ENCODE measurements at regions not wholly inside any gene's neighbourhood (a gene's known extent, or its start where the extent isn't known, plus 50 kb on each side); places are given as distances from the start of the nearest gene placed in this dataset.

DNA sequence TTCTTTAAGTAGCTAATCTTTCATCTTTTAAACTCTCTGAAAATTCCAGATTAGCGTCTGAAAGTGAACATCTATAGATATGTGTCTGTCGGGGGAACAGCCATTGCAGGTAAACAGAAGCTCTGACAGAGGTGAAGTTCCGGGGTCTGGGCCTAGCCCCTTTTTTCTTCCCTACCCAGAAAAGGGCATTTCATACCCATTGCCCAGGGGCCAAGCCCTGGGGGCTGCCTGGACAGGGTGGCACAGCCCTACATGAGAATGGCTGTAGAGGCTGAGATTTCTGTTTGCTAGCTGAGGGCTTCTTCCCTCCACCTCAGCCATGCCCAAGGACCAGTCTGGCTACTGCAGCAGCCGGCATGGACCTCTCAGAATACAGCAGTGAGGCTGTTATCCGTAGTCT, 327.0 kb upstream of the PLET1 start:
- no peaks in the 10 kb centered on the region for H3K36me3 ChIP-seq (ENCODE audit: control insufficient read depth in 2 of 2, extremely low read depth in 1 of 2, insufficient read depth in 2 of 2, low read length in 2 of 2)
- no peaks in the 10 kb centered on the region for H3K9me1 ChIP-seq (replicated peaks; ENCODE audit: control insufficient read depth, extremely low read depth, insufficient read depth, low read length)
- FAIRE-seq (no peak), DNase-seq (ENCODE audit: low read depth, low spot score) (no peak)
- H3K4me1 ChIP-seq (ENCODE audit: control insufficient read depth, extremely low read depth, insufficient read depth, low read length): no peaks in the 10 kb centered on the region
- H3K4me3 ChIP-seq (replicated peaks in 1 of 3; ENCODE audit: insufficient read depth in 1 of 3, low read depth in 1 of 3, low read length in 3 of 3): no peak overlapping the region
- BruUV-seq (replicated peaks): no TSS peak
- no peaks in the 10 kb centered on the region for H3K9me3 ChIP-seq (replicated peaks; ENCODE audit: control insufficient read depth, insufficient read depth, low read length)
- no peak overlapping the region for H2AFZ ChIP-seq (ENCODE audit: low read depth, low read length)
- TF ChIP-seq JUN (IDR thresholded peaks at IDR 0.05; ENCODE audit: borderline replicate concordance, insufficient read depth, insufficient read length, low read depth) (no peak), FOS (IDR thresholded peaks at IDR 0.05; ENCODE audit: borderline replicate concordance, insufficient read depth, low read length) (no peak), GATA2 (IDR thresholded peaks at IDR 0.05; ENCODE audit: insufficient read depth, insufficient read length, low read depth, low read length) (no peak), POLR2A (IDR thresholded peaks at IDR 0.05; ENCODE audit: low read depth, low read length) (no peak), EZH2 (IDR thresholded peaks at IDR 0.05; ENCODE audit: borderline replicate concordance, low read depth, low read length, severe bottlenecking) (no peak), POLR2AphosphoS5 (IDR thresholded peaks at IDR 0.05; ENCODE audit: insufficient read depth, low read depth, low read length) (no peak), MYC (IDR thresholded peaks at IDR 0.05; ENCODE audit: low read depth, low read length) (no peak)
- TF ChIP-seq, protein P1, sequence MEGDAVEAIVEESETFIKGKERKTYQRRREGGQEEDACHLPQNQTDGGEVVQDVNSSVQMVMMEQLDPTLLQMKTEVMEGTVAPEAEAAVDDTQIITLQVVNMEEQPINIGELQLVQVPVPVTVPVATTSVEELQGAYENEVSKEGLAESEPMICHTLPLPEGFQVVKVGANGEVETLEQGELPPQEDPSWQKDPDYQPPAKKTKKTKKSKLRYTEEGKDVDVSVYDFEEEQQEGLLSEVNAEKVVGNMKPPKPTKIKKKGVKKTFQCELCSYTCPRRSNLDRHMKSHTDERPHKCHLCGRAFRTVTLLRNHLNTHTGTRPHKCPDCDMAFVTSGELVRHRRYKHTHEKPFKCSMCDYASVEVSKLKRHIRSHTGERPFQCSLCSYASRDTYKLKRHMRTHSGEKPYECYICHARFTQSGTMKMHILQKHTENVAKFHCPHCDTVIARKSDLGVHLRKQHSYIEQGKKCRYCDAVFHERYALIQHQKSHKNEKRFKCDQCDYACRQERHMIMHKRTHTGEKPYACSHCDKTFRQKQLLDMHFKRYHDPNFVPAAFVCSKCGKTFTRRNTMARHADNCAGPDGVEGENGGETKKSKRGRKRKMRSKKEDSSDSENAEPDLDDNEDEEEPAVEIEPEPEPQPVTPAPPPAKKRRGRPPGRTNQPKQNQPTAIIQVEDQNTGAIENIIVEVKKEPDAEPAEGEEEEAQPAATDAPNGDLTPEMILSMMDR (IDR thresholded peaks at IDR 0.05; ENCODE audit: extremely low read depth in 1 of 2, insufficient read depth in 1 of 2, low read depth in 1 of 2, low read length in 2 of 2): no peak
- TF ChIP-seq, protein P2, sequence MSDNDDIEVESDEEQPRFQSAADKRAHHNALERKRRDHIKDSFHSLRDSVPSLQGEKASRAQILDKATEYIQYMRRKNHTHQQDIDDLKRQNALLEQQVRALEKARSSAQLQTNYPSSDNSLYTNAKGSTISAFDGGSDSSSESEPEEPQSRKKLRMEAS (IDR thresholded peaks at IDR 0.05; ENCODE audit: insufficient read depth, insufficient read length): no peak
- CTCF ChIA-PET: interaction anchor here (0.6 to 11.1 kb wide), 45 partner anchors 8 to 1143 kb away, joined by 3 to 401 read pairs (median 4); no protein-coding TSS in a partner anchor
- dilution Hi-C loops (cut with MboI; ENCODE audit: extremely low pct_ligation_motif_present, low sequenced_read_pairs) (no loop called here), intact Hi-C loops (cut with micrococcal nuclease) (loop anchor here (1.0 to 10.0 kb wide), 7 partner anchors 208 to 947 kb away; partner anchors contain the start of gene NCAM1)
- H3K4me2 ChIP-seq (ENCODE audit: insufficient read depth, low read length): no peak overlapping the region
- no peaks in the 10 kb centered on the region for H3K79me2 ChIP-seq (ENCODE audit: control insufficient read depth, insufficient read depth, low read length)
- no peaks in the 10 kb centered on the region for H4K20me1 ChIP-seq (replicated peaks; ENCODE audit: control insufficient read depth, extremely low read depth, insufficient read depth, low read length)
- H3K27me3 ChIP-seq (ENCODE audit: control insufficient read depth in 2 of 2, insufficient read depth in 2 of 2, low read length in 2 of 2): no peaks in the 10 kb centered on the region
- H3K9ac ChIP-seq (replicated peaks; ENCODE audit: extremely low read depth, insufficient read depth, low read length): no peak overlapping the region
- POLR2A ChIA-PET: interaction anchor here (1.1 kb wide), 1 partner anchor 702 kb away, joined by 5 read pairs; no protein-coding TSS in a partner anchor
- H3K27ac ChIP-seq (ENCODE audit: insufficient read depth, low read depth, low read length): no peak overlapping the region
